Spleen (tissue), 7 donors: ENCODE measurements at regions not wholly inside any gene's neighbourhood (a gene's known extent, or its start where the extent isn't known, plus 50 kb on each side); places are given as distances from the start of the nearest gene placed in this dataset.

Experiments used
- CTCF ChIP-seq, 11 experiments: fragments of 200-600 bp in 7 of 11; fragments of 450-650 bp in 4 of 11; sonication (generic) in 4 of 11; IDR thresholded peaks in 8 of 11; conservative IDR thresholded peaks in 3 of 11; 1 replicate in 7 of 11; 2 replicates in 4 of 11; pipeline versions ENCODE4 v1.4.0 to v1.8.0; 2016 to 2021; ENCODE audit warnings: antibody characterized with exemption in 11 of 11, inconsistent platforms in 4 of 11, mild to moderate bottlenecking in 1 of 11
- POLR2AphosphoS5 ChIP-seq, 3 donors: sonication (generic); formaldehyde crosslinking; IDR thresholded peaks; one replicate each; pipeline ENCODE4 v1.5.1; 2017; ENCODE audit warnings: antibody characterized with exemption in 3 of 3
- donor health status: DM: no; HTN: no; CAD: no; lungs with moderate emphysema.
- donor health status: DM: no; HTN: no; CAD: no.
- donor health status: DM: no; HTN: no; CAD: no.

GRCh38 chr1:72643142-72643541, 360.8 kb upstream of the NEGR1 start:
- no peak for TF ChIP-seq CTCF (IDR thresholded peaks at IDR 0.05 in 8 of 11, conservative IDR thresholded peaks at IDR 0.05 in 3 of 11)
- TF ChIP-seq POLR2AphosphoS5 (IDR thresholded peaks at IDR 0.05): no peak
